GM03348 (cell line): ENCODE measurements at regions not wholly inside any gene's neighbourhood (a gene's known extent, or its start where the extent isn't known, plus 50 kb on each side); places are given as distances from the start of the nearest gene placed in this dataset.

Source experiments
- DNase-seq: peaks from one replicate; pipeline ENCODE4 v3.0.0; 2012; ENCODE audit warnings: low spot score

- no peak for DNase-seq
These were observed 351.6 kb upstream of the NCAM2 start for GRCh38 chr21:20646431-20647165.

GRCh38 chr21:20647607-20648006 lies 350.6 kb upstream of the NCAM2 start:
- no peak for DNase-seq

- DNase-seq, result no peak
These were observed 349.0 kb upstream of the NCAM2 start for GRCh38 chr21:20649231-20649630.

DNA sequence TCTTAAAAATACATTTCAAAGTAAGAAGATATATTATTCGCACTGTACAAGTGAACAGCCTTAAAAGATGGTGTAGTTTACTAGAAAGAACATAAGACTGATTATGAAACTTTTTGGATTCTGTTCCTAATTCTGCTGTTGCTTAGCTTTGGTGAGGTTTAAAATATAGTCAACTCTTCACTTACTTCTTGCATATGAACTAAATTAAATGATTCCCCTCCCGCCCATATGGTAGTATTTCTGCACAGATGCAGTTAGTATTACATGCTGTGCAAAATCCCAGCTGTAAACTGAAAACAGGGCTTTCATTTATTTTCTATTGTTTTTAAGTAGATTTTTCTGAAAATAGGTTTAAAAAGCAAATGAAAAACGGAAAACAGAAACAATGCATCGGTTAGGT lies 345.4 kb upstream of the NCAM2 start:
- no peak for DNase-seq

DNA sequence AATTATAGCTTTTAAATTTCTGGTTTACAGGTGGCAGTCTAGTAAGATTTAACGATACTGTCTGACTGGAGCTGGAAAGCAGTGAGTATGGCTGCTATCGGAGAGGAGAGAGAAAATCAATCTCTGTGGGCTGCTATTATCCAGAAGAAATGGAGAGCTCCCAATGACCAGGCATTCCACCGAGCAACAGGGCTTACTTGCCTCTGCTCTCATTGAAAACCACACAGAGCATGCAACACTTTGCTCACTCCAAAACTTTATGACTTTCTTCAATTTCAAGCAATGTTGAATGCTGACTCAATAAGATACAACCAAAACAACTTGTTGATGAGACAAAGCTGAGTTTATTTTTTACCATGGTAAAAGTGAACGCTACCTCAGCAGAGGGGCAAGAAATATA lies 337.0 kb upstream of the NCAM2 start:
- DNase-seq, result no peak

DNA sequence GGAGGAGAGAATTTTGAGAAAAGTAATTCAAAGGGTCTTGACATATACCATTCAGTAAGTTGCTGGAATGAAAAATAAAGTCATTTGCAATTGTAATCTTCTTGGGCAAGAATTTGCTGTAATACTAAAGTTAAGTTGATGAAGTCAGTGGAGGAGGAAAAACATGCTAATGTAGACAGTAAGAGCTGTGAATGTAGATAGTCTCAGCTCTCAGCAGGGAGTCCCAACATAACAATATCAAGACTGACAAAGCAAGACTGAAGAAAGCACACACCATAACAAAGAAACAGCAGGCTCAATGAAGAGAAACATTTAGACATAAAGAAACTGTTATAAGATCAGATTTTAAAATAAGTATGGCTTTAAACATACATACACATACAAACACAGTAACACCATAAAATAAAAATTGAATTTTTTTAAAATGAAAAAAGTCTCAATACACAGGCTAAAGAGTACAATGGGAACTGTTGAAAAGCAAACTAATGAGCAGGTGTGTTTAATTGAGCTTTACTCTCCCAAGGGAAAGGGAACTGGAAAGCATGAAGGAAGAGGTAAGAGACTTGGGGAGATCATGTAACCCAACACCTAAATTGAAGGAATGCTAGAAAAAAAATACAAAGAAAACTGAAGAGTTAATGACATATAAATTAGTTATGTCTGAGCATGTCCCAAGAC lies 336.3 kb upstream of the NCAM2 start:
- no peak for DNase-seq

- DNase-seq, result no peak
These were observed 335.7 kb upstream of the NCAM2 start for GRCh38 chr21:20662514-20662913.

GRCh38 chr21:20667931-20668330 lies 330.3 kb upstream of the NCAM2 start:
- no peak for DNase-seq

DNA sequence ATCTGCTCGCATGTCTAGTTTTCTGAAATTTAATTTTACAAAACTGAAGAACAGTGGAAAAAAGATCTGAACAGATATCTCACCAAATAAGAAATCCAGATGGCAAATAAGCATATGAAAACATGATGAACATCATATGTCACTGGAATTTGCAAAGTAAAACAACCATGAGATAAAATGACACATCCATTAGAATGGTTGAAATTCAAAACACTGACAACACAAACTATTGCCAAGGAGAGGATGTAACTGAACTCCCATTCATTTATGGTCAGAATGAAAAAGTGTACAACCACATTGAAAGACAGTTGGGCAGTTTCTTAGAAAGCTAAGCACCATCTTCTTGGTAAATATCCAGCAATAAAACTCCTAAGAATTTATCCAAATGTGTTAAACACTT lies 312.7 kb upstream of the NCAM2 start:
- no peak for DNase-seq

DNA sequence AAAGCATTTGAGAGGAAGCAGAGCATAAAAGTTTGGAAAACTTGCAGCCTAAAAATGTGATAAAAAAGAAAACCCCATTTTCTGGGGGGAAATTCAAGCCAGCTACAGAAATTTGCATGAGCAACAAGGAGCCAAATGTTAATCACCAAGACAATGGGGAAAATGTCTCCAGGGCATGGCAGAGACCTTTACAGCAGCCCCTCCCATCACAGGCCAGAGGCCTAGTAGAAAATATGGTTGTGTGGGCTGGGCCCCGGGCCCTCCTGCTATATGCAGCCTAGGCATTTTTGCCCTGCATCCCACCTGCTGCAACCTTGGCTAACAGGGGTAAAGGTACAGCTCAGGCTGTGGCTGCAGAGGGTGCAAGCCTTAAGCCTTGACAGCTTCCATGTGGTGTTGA lies 299.6 kb upstream of the NCAM2 start:
- no peak for DNase-seq

DNA sequence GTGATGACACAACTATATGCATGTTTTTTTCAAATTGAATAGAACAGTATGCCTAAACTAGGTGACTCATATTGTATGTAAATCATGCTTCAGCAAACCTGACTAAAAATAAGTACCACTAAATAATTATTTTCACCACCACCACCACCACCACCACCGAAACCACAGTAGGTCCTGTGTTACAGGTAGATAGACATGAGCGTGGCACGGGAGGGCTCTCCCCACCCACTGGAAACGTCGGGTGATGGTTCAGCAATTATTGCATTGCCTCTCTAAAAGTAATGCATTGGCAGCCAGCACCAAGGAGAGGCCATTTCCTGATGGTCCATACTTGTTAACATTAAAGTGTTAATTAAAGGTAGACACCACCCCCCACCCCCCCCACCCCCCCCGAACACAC lies 297.0 kb upstream of the NCAM2 start:
- DNase-seq, result no peak

DNA sequence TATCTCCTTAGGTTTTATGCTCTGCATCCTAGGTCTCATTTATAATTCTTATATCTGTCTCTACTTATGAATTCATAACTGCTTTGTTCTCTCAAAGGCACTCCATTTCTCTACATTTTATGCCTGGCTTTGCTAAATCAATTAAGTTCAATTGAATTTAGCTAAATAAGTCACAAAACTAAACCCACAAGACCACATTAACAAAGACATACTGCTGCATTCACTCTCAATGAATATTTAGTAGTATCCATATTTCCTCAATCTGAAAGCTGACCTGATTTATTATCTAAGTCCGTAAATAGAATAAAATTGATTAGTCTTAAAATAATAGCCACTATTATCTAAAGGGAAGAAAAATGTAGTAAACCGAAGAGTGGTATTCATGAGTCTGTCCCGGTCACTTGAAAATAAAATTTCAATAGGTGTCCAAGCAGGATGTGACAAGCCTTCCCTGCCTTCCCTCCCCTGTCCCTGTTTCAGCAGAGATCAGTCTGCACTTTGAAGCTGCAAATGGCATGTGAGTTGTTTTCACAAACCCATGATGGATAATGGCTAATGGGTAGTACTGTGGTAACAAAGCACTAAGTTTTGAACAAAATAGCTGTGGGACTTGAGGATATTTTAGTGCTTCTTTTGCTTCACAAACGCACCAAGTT lies 295.0 kb upstream of the NCAM2 start:
- DNase-seq, result no peak

- no peak for DNase-seq
These were observed 277.6 kb upstream of the NCAM2 start for GRCh38 chr21:20720623-20721022.

DNA sequence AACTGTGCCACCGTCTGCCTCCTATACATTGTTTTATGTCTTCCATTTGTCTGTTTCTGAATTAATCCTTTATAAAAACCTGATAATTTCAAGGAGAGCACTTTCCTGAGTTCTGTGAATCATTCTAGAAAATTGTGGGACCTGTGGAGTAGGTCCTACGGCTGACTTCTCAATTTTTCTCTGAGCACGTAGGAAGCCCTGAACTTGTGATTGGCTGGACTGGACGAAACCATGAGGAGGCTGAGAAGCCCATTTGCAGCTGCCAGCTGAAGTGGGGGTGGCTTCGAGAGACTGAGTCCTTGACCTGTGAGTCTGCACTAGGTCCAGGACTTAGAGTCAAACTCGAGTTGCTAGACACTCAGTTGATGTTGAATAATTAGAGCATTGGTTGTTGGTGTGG lies 277.1 kb upstream of the NCAM2 start:
- DNase-seq, result no peak

DNA sequence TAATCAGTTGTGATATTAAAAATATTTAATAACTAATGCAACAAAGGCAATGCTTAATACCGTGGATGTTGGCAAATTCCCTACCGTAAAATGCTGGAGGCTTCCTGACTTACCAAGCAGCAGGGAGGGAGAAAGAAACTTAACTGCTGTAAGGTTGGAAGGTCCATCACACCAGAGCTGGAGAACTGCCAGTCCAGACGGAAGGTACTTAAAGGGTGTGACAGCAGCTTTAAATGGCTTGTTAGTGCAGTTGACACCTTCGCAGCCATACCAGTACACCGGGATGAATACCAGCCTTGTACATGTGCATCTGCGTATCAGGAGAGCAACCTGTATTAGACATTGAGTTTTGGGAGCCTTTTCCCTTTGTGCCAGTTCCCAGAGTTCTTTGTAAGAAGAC lies 269.5 kb upstream of the NCAM2 start:
- no peak for DNase-seq

GRCh38 chr21:20729376-20729775 lies 268.8 kb upstream of the NCAM2 start:
- DNase-seq, result no peak

DNA sequence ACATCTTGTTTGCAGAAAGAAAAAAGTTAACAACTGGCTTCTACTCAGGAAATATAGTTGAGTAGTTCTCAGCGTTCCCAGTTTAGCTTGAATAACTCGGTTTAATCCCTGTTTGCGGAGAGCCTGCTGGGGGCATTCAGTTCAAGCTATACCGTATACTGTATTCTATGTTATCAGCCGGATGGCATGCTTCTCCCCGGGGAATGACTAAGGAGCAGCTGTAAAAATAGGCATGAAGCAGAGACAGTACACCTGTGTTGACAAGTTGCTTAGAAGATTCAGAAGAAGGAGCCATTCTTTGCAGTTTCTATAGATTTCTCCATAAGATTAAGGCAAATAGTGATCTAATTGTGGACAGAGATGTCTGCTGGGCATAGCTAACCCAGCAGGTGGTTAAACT lies 267.8 kb upstream of the NCAM2 start:
- no peak for DNase-seq

DNA sequence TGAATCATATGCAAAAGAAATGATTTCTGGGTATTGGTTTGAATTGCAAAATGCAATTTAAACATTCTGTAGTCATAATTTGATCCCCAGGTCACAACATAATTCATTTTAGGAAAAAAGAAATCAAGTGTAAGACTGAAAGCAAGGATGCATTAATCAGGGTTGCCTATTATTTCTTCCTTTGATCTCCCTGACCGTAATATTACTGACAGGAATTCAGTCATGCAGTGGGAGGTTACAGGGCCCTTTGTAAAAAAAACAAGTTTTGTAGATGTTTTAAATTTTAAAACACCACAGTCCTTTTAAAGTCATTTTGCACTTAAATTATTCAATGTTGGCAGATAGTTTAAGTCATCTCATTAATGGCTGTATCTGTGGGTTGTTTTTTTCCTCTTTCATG lies 263.0 kb upstream of the NCAM2 start:
- DNase-seq, result no peak

GRCh38 chr21:20737227-20737913 lies 260.8 kb upstream of the NCAM2 start:
- DNase-seq, result no peak

GRCh38 chr21:20739421-20739820 lies 258.8 kb upstream of the NCAM2 start:
- DNase-seq, result no peak

- DNase-seq, result no peak
These were observed 256.8 kb upstream of the NCAM2 start for GRCh38 chr21:20741445-20741844.

- no peak for DNase-seq
These were observed 238.0 kb upstream of the NCAM2 start for GRCh38 chr21:20760221-20760620.

DNA sequence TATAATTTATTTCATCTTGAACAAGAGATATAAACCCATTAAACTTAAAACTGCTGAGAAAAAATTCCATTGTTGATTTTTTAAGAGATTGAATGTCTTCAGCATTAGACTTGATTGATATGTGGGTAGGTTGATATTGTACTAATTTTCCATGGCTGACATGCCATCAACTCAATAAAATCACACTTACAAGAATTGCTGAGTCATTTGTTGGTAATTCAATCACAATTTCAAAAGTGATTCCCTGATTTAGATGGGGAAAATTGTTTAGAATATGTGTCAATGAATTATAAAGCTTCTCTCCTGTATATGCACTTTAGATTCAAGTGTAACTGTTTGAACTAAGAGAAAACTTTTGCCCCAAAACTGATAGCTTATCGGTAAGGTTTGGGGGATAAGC lies 223.5 kb upstream of the NCAM2 start:
- no peak for DNase-seq
